IMR-90 (cell line): ENCODE measurements at regions not wholly inside any gene's neighbourhood (a gene's known extent, or its start where the extent isn't known, plus 50 kb on each side); places are given as distances from the start of the nearest gene placed in this dataset.
"Not testable (repeated sequence)": the region's sequence is repeated elsewhere in the genome, so short reads cannot be mapped to it uniquely, and the experiment has no call there.

Experiments
- ATAC-seq: fragments of 200-7000 bp; cut with Tn5 transposase; 2 replicates; pipeline ENCODE4 v1.9.1; 2020; ENCODE audit warnings: low read depth, mild to moderate bottlenecking, moderate library complexity
- BruUV-seq: library from RNA; stranded (reverse); fragments of 400-500 nt; replicated peaks from 2 replicates; lab custom pipeline; 2021; lab: Mats Ljungman, UMichigan
- CTCF ChIA-PET: fragments of 300-600 bp; formaldehyde crosslinking; extraction: SDS; loops from one replicate; lab custom pipeline; 2021; ENCODE audit warnings: antibody characterized with exemption; lab: Yijun Ruan, JAX
- POLR2A ChIA-PET: fragments of 300-600 bp; sonication (Branson Sonifier 250); formaldehyde crosslinking; loops from one replicate; lab custom pipeline; 2022; ENCODE audit warnings: antibody characterized with exemption; ENCODE audit not compliant: unreplicated experiment; lab: Charles Lee
- DNase-seq: peaks from one replicate; pipeline ENCODE4 v3.0.0; 2013
- H2AFZ ChIP-seq: replicated peaks from 2 replicates; pipeline ENCODE3; 2013; ENCODE audit warnings: low read length, mild to moderate bottlenecking; ENCODE audit not compliant: poor library complexity
- H2AK5ac ChIP-seq: 2 replicates; pipeline ENCODE4 v1.6.1; 2013; ENCODE audit warnings: low read depth, low read length, inconsistent platforms
- H2AK9ac ChIP-seq: replicated peaks from 2 replicates; pipeline ENCODE3; 2013; ENCODE audit warnings: mild to moderate bottlenecking, low read depth, low read length, moderate library complexity; ENCODE audit not compliant: poor library complexity
- H2BK120ac ChIP-seq: 2 replicates; pipeline ENCODE4 v1.6.1; 2013; ENCODE audit warnings: low read depth, low read length, inconsistent platforms
- H2BK15ac ChIP-seq: 3 replicates; pipeline ENCODE4 v1.6.1; 2013; ENCODE audit warnings: low read depth, low read length, inconsistent platforms
- H2BK20ac ChIP-seq: 2 replicates; pipeline ENCODE4 v1.6.1; 2013; ENCODE audit warnings: low read depth, mild to moderate bottlenecking, inconsistent platforms, low read length, moderate library complexity
- H2BK5ac ChIP-seq: 2 replicates; pipeline ENCODE4 v1.6.1; 2013; ENCODE audit warnings: mild to moderate bottlenecking, low read depth, low read length, inconsistent platforms; ENCODE audit not compliant: poor library complexity, severe bottlenecking
- H3K14ac ChIP-seq: replicated peaks from 2 replicates; pipeline ENCODE4 v1.6.1; 2013; ENCODE audit warnings: low read depth, low read length, inconsistent platforms
- H3K18ac ChIP-seq: 2 replicates; pipeline ENCODE4 v1.6.1; 2013; ENCODE audit warnings: low read depth, low read length, control low read depth
- H3K23ac ChIP-seq: 2 replicates; pipeline ENCODE4 v1.6.1; 2013; ENCODE audit warnings: low read depth, low read length, inconsistent platforms
- H3K27ac ChIP-seq: 2 replicates; pipeline ENCODE4 v1.5.1; 2013; ENCODE audit warnings: mild to moderate bottlenecking, control low read depth, low read length; ENCODE audit not compliant: insufficient read depth
- H3K27me3 ChIP-seq: 2 replicates; pipeline ENCODE4 v1.6.1; 2013; ENCODE audit warnings: low read length; ENCODE audit not compliant: control insufficient read depth, insufficient read depth
- H3K36me3 ChIP-seq: 2 replicates; pipeline ENCODE4 v1.6.1; 2013; ENCODE audit warnings: low read length, mixed read lengths; ENCODE audit not compliant: control insufficient read depth, insufficient read depth
- H3K4ac ChIP-seq: 2 replicates; pipeline ENCODE4 v1.6.1; 2013; ENCODE audit warnings: low read depth, low read length, inconsistent platforms
- H3K4me1 ChIP-seq: 2 replicates; pipeline ENCODE4 v1.6.1; 2013; ENCODE audit warnings: low read length, mixed read lengths; ENCODE audit not compliant: control insufficient read depth, insufficient read depth
- H3K4me2 ChIP-seq: 2 replicates; pipeline ENCODE4 v1.6.1; 2013; ENCODE audit warnings: low read depth, mild to moderate bottlenecking, control low read depth, low read length, moderate library complexity
- H3K4me3 ChIP-seq: 2 replicates; pipeline ENCODE4 v1.5.1; 2013; ENCODE audit warnings: low read depth, mild to moderate bottlenecking, control low read depth, low read length, moderate library complexity; ENCODE audit not compliant: insufficient read depth
- H3K56ac ChIP-seq: 2 replicates; pipeline ENCODE4 v1.6.1; 2013; ENCODE audit warnings: low read length, inconsistent platforms; ENCODE audit not compliant: insufficient read depth; ENCODE audit errors: extremely low read depth
- H3K79me1 ChIP-seq, 2 experiments: 2 replicates each; pipeline ENCODE4 v1.6.1; 2013; ENCODE audit warnings: low read length in 2 of 2, inconsistent platforms in 1 of 2, low read depth in 1 of 2
- H3K9ac ChIP-seq: 2 replicates; pipeline ENCODE4 v1.6.1; 2013; ENCODE audit warnings: low read depth, low read length, control low read depth
- H3K9me1 ChIP-seq: 2 replicates; pipeline ENCODE4 v1.6.1; 2013; ENCODE audit warnings: low read length, inconsistent platforms; ENCODE audit not compliant: insufficient read depth
- H3K9me3 ChIP-seq: 2 replicates; pipeline ENCODE4 v1.6.1; 2013; ENCODE audit warnings: low read length; ENCODE audit not compliant: control insufficient read depth, insufficient read depth
- H4K20me1 ChIP-seq: 2 replicates; pipeline ENCODE4 v1.6.1; 2013; ENCODE audit warnings: low read length, inconsistent platforms; ENCODE audit not compliant: insufficient read depth
- H4K5ac ChIP-seq: 2 replicates; pipeline ENCODE4 v1.6.1; 2013; ENCODE audit warnings: mild to moderate bottlenecking, low read depth, low read length, control low read depth
- H4K8ac ChIP-seq, 2 experiments: 2 replicates each; pipeline ENCODE4 v1.6.1; 2013; ENCODE audit warnings: low read depth in 2 of 2, low read length in 2 of 2, control low read depth in 1 of 2, inconsistent platforms in 1 of 2
- H4K91ac ChIP-seq: 2 replicates; pipeline ENCODE4 v1.6.1; 2013; ENCODE audit warnings: low read depth, low read length, inconsistent platforms; ENCODE audit not compliant: insufficient read depth
- WGBS, 2 experiments: methylation state at CpG; one replicate each; pipeline versions ENCODE4 v1.1.5 to v1.1.7; 2013; ENCODE audit warnings: missing lambda C conversion rate in 2 of 2; ENCODE audit not compliant: insufficient read length in 1 of 2; ENCODE audit errors: extremely low coverage in 2 of 2; 5-methylcytosine and 5-hydroxymethylcytosine counted together
- dilution Hi-C: fragments of 300-500 bp; cut with HindIII; formaldehyde crosslinking; loops from one replicate; pipeline ENCODE4 v1.14.3; 2018; ENCODE audit warnings: low sequenced_read_pairs; ENCODE audit not compliant: unreplicated experiment
- in situ Hi-C: fragments of 300-500 bp; cut with MboI; formaldehyde crosslinking; loops from 3 replicates; pipeline ENCODE4 v1.14.3; 2019; ENCODE audit warnings: low sequenced_read_pairs, inconsistent platforms, mixed read lengths
- intact Hi-C: fragments of 100-400 bp; cut with micrococcal nuclease; formaldehyde crosslinking; loops from 2 replicates; pipeline ENCODE4 v1.10.0; 2022

GRCh38 chr3:81829272-81829671 lies 67.8 kb upstream of the GBE1 start:
- POLR2A ChIA-PET, dilution Hi-C loops: not testable (repeated sequence)

More at GRCh38 chr3:81829272-81829671, 67.8 kb upstream of the GBE1 start:
- H3K23ac ChIP-seq, intact Hi-C loops, H3K9ac ChIP-seq, H3K9me3 ChIP-seq, H2BK5ac ChIP-seq, H2BK15ac ChIP-seq, H3K27me3 ChIP-seq, H3K18ac ChIP-seq, H4K20me1 ChIP-seq, H4K8ac ChIP-seq, H2AK5ac ChIP-seq, in situ Hi-C loops, BruUV-seq, H3K79me1 ChIP-seq, H2BK120ac ChIP-seq, H3K9me1 ChIP-seq, H3K4me2 ChIP-seq, H3K4ac ChIP-seq, H3K4me1 ChIP-seq, H3K56ac ChIP-seq, H4K91ac ChIP-seq, DNase-seq, H2AK9ac ChIP-seq, H3K27ac ChIP-seq, H4K5ac ChIP-seq, H3K4me3 ChIP-seq, H2AFZ ChIP-seq, CTCF ChIA-PET, ATAC-seq, H3K14ac ChIP-seq, H3K36me3 ChIP-seq, H2BK20ac ChIP-seq: not testable (repeated sequence)
- WGBS, 2 experiments = no CpG with 5 or more reads among the region's 5 CpGs
